ENCODE measurements at regions not wholly inside any gene's neighbourhood (a gene's known extent, or its start where the extent isn't known, plus 50 kb on each side); places are given as distances from the start of the nearest gene placed in this dataset.

- Histone ChIP-seq H3K27me3 (no peaks in the 10 kb centered on the region), H3K36me3 (no peaks in the 10 kb centered on the region), H3K4me3 (replicated peaks in 1 of 3) (no peak overlapping the region), H3K4me1 (no peaks in the 10 kb centered on the region), H3K9me3 (no peaks in the 10 kb centered on the region), H3K27ac (no peak overlapping the region)
- intact Hi-C loops (cut with DNase I), result no loop called here
- DNase-seq, result peak; percentile 5 to 33
- TF ChIP-seq CTCF (IDR thresholded peaks at IDR 0.05) (no peak), POLR2A (IDR thresholded peaks at IDR 0.05) (no peak)
- 13 to 18% methylated on average over 3 of the region's 3 CpGs for WGBS, 2 donors
Measured at GRCh38 chr12:118645219-118645618, 268.9 kb downstream of the SUDS3 start.

- Histone ChIP-seq H3K27ac (no peak overlapping the region), H3K4me3 (replicated peaks in 1 of 3) (no peak overlapping the region), H3K27me3 (no peaks in the 10 kb centered on the region), H3K9me3 (no peaks in the 10 kb centered on the region), H3K36me3 (no peaks in the 10 kb centered on the region), H3K4me1 (no peaks in the 10 kb centered on the region)
- 84 to 85% methylated on average over 19 of the region's 19 CpGs for WGBS, 2 donors
- no peak for DNase-seq
- TF ChIP-seq POLR2A (IDR thresholded peaks at IDR 0.05), result no peak
- intact Hi-C loops (cut with DNase I), result no loop called here
Measured at GRCh38 chr12:118649765-118650585, 273.6 kb downstream of the SUDS3 start.

- intact Hi-C loops (cut with DNase I), result no loop called here
- Histone ChIP-seq H3K4me3 (replicated peaks in 1 of 3) (no peak overlapping the region), H3K27ac (no peak overlapping the region), H3K4me1 (no peaks in the 10 kb centered on the region), H3K36me3 (no peaks in the 10 kb centered on the region), H3K9me3 (no peaks in the 10 kb centered on the region), H3K27me3 (no peaks in the 10 kb centered on the region)
- TF ChIP-seq CTCF (IDR thresholded peaks at IDR 0.05) (no peak), POLR2A (IDR thresholded peaks at IDR 0.05) (no peak)
- 92 to 95% methylated on average over 7 of the region's 7 CpGs for WGBS, 2 donors
- DNase-seq, result no peak
Measured at GRCh38 chr12:118650586-118650960, 274.2 kb downstream of the SUDS3 start.

DNA sequence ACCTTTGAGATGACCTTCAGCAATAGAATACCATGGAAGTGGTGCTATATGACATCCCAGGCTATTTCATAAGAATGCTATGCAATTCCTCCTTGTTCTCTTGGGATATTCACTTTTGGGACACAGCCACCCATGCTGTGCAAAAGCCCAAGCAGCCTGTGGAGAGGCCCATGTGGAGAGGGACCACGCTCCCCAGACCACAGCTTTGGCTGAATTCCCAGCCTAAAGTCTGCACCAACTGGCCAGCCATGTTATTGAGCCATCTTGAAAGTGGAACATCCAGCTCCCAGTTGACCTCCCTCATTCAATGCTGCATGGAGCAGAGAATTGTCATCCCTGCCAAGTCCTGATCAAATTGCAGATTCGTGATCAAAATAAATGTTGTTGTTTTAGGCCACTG lies 275.1 kb downstream of the SUDS3 start:
- Histone ChIP-seq H3K4me1 (no peaks in the 10 kb centered on the region), H3K36me3 (no peaks in the 10 kb centered on the region), H3K4me3 (replicated peaks in 1 of 3) (no peak overlapping the region), H3K9me3 (no peaks in the 10 kb centered on the region), H3K27me3 (no peaks in the 10 kb centered on the region), H3K27ac (no peak overlapping the region)
- DNase-seq, result no peak
- TF ChIP-seq POLR2A (IDR thresholded peaks at IDR 0.05) (no peak), CTCF (IDR thresholded peaks at IDR 0.05) (no peak)
- WGBS, 2 donors, result 35 to 44% methylated on average over 2 of the region's 2 CpGs
- intact Hi-C loops (cut with DNase I), result no loop called here

DNA sequence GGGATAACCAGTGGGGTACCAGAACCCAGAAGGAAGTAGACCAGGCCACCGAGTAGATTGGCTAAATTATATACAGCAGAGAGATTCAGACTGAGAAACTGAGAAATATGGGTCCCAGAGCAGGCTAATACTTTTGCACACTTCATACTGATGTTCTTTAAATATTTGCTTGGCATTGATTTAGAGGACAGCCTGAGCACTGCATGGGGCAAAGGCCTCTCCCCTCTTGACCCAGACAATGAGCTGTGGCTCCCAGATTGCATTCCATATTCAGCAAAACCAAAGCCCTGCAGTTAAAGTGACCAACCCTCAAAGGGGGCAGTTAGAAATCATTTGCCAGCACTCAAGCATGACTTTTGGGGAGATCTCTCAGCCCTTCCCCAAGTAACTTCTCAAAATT lies 279.2 kb downstream of the SUDS3 start:
- no peak for TF ChIP-seq CTCF (IDR thresholded peaks at IDR 0.05)
- no peak for TF ChIP-seq POLR2A (IDR thresholded peaks at IDR 0.05)
- no peak overlapping the region for H3K4me3 ChIP-seq (replicated peaks in 1 of 3)
- H3K27me3 ChIP-seq, result no peaks in the 10 kb centered on the region
- H3K36me3 ChIP-seq, result no peaks in the 10 kb centered on the region
- H3K4me1 ChIP-seq, result no peaks in the 10 kb centered on the region
- no peak for DNase-seq
- intact Hi-C loops (cut with DNase I), result no loop called here
- H3K9me3 ChIP-seq, result no peaks in the 10 kb centered on the region
- H3K27ac ChIP-seq, result no peak overlapping the region
- 67 to 77% methylated on average over 1 of the region's 1 CpG for WGBS, 2 donors

Measured in thyroid gland (tissue), 4 donors.